K562 (cell line): ENCODE measurements at regions not wholly inside any gene's neighbourhood (a gene's known extent, or its start where the extent isn't known, plus 50 kb on each side); places are given as distances from the start of the nearest gene placed in this dataset.

ENCODE experiments used
- ATAC-seq: fragments of 200-7000 bp; cut with Tn5 transposase; 3 replicates; pipeline ENCODE4 v1.9.1; 2020; ENCODE audit warnings: moderate library complexity
- BruUV-seq: library from RNA; stranded (reverse); fragments of 400-500 nt; replicated peaks from 2 replicates; lab custom pipeline; 2021; lab: Mats Ljungman, UMichigan
- CTCF ChIA-PET: fragments of 300-600 bp; formaldehyde crosslinking; extraction: SDS; loops from one replicate; lab custom pipeline; 2021; ENCODE audit warnings: low intra/inter-chr PET ratio; lab: Yijun Ruan, JAX
- POLR2A ChIA-PET: fragments of 300-600, 350-650 bp; sonication (Branson Sonifier 250); formaldehyde crosslinking; extraction: SDS; loops from one replicate; lab custom pipeline; 2021; ENCODE audit warnings: antibody characterized with exemption, inconsistent platforms; lab: Yijun Ruan, JAX
- DNase-seq, 4 experiments: peaks; one replicate each; pipeline versions ENCODE4 v3.0.0 to v3.0.0-alpha.2; 2011 to 2018; ENCODE audit warnings: low spot score in 3 of 4, mixed read lengths in 3 of 4; ENCODE audit errors: extremely low read depth in 1 of 4
- FAIRE-seq: peaks from 2 replicates; lab custom pipeline; 2011; peaks lifted over from hg19 to GRCh38; lab: Jason Lieb, UNC
- H2AFZ ChIP-seq: 2 replicates; pipeline ENCODE4 v1.6.0; 2011; ENCODE audit warnings: low read depth, low read length, control low read depth, inconsistent platforms
- H3K27ac ChIP-seq: fragments of 200-600 bp; 3 replicates; pipeline ENCODE4 v1.8.0; 2011; ENCODE audit warnings: low read depth, mild to moderate bottlenecking, control low read depth, inconsistent platforms, low read length, moderate library complexity, mixed read lengths; ENCODE audit errors: extremely low read depth
- H3K27me3 ChIP-seq, 2 experiments: fragments of 300-600 bp in 1 of 2; 2 replicates in 1 of 2; 3 replicates in 1 of 2; pipeline versions ENCODE4 v1.6.0 to v1.8.0; 2011; ENCODE audit warnings: inconsistent platforms in 2 of 2, low read length in 2 of 2, mild to moderate bottlenecking in 1 of 2, mixed read lengths in 1 of 2, moderate library complexity in 1 of 2; ENCODE audit not compliant: control insufficient read depth in 2 of 2, insufficient read depth in 2 of 2
- H3K36me3 ChIP-seq: fragments of 300-600 bp; 3 replicates; pipeline ENCODE4 v1.8.0; 2011; ENCODE audit warnings: mild to moderate bottlenecking, low read length, inconsistent platforms; ENCODE audit not compliant: control insufficient read depth, insufficient read depth
- H3K4me1 ChIP-seq, 2 experiments: fragments of 200-600 bp in 1 of 2; replicated peaks in 1 of 2; 2 replicates in 1 of 2; 3 replicates in 1 of 2; pipeline versions ENCODE4 v1.5.1 to v1.8.0; 2011; ENCODE audit warnings: inconsistent platforms in 2 of 2, low read length in 2 of 2, mild to moderate bottlenecking in 1 of 2, mixed read lengths in 1 of 2, moderate library complexity in 1 of 2; ENCODE audit not compliant: control insufficient read depth in 2 of 2, insufficient read depth in 2 of 2
- H3K4me2 ChIP-seq: 2 replicates; pipeline ENCODE4 v1.6.1; 2011; ENCODE audit warnings: low read length, control low read depth, inconsistent platforms, mixed read lengths; ENCODE audit not compliant: insufficient read depth
- H3K4me3 ChIP-seq: fragments of 200-600 bp; sonication (generic), shearing (Covaris generic); 2 replicates; pipeline ENCODE4 v1.5.1; 2016; ENCODE audit warnings: control low read depth, inconsistent platforms
- H3K79me2 ChIP-seq: fragments of 200-600 bp; 3 replicates; pipeline ENCODE4 v1.8.0; 2011; ENCODE audit warnings: low read length, inconsistent platforms; ENCODE audit not compliant: control insufficient read depth, insufficient read depth
- H3K9ac ChIP-seq, 2 experiments: 2 replicates each; pipeline versions ENCODE4 v1.6.0 to v1.6.1; 2011; ENCODE audit warnings: low read depth in 2 of 2, low read length in 2 of 2, control low read depth in 1 of 2, inconsistent platforms in 1 of 2, mild to moderate bottlenecking in 1 of 2, mixed read lengths in 1 of 2; ENCODE audit not compliant: insufficient read depth in 1 of 2
- H3K9me1 ChIP-seq: one replicate; pipeline ENCODE4 v1.6.0; 2011; ENCODE audit warnings: inconsistent platforms, mild to moderate bottlenecking, low read length, moderate library complexity; ENCODE audit not compliant: control insufficient read depth, insufficient read depth
- H3K9me3 ChIP-seq: replicated peaks from 2 replicates; pipeline ENCODE4 v1.5.1; 2011; ENCODE audit warnings: low read depth, low read length, inconsistent platforms; ENCODE audit not compliant: control insufficient read depth, insufficient read depth
- H4K20me1 ChIP-seq: replicated peaks from 2 replicates; pipeline ENCODE4 v1.6.1; 2011; ENCODE audit warnings: low read length, inconsistent platforms, mixed read lengths; ENCODE audit not compliant: control insufficient read depth, insufficient read depth
- CBFA2T3 ChIP-seq: fragments of 450-650 bp; IDR thresholded peaks from 2 replicates; pipeline ENCODE4 v1.6.1; 2017
- CTBP1 ChIP-seq: fragments of 450-650 bp; IDR thresholded peaks from 2 replicates; pipeline ENCODE4 v1.6.1; 2016; ENCODE audit warnings: borderline replicate concordance
- GATAD2A ChIP-seq: fragments of 450-650 bp; IDR thresholded peaks from 2 replicates; pipeline ENCODE4 v1.6.1; 2017
- KAT2B ChIP-seq: IDR thresholded peaks from one replicate; pipeline ENCODE4 v1.6.1; 2012; ENCODE audit warnings: low read depth, mild to moderate bottlenecking, control low read depth, inconsistent platforms, low read length, moderate library complexity
- L3MBTL2 ChIP-seq: fragments of 450-650 bp; IDR thresholded peaks from 2 replicates; pipeline ENCODE4 v1.6.1; 2016; ENCODE audit warnings: mild to moderate bottlenecking, moderate library complexity
- LEF1 ChIP-seq: fragments of 450-650 bp; IDR thresholded peaks from 2 replicates; pipeline ENCODE4 v1.6.1; 2016; ENCODE audit warnings: mild to moderate bottlenecking
- MTA1 ChIP-seq: fragments of 450-650 bp; IDR thresholded peaks from 2 replicates; pipeline ENCODE4 v1.6.1; 2017; ENCODE audit warnings: borderline replicate concordance
- MTA2 ChIP-seq: fragments of 450-650 bp; IDR thresholded peaks from 2 replicates; pipeline ENCODE4 v1.6.1; 2016; ENCODE audit warnings: low read depth
- NFIC ChIP-seq: fragments of 450-650 bp; IDR thresholded peaks from 2 replicates; pipeline ENCODE4 v1.6.1; 2017; ENCODE audit warnings: mild to moderate bottlenecking, inconsistent platforms
- PHB ChIP-seq: fragments of 250-450 bp; sonication (Bioruptor Pico); IDR thresholded peaks from 2 replicates; pipeline ENCODE4 v1.5.0; 2021
- RAD51 ChIP-seq: fragments of 450-650 bp; IDR thresholded peaks from 2 replicates; pipeline ENCODE4 v1.7.1; 2016; ENCODE audit warnings: low read depth, mild to moderate bottlenecking, borderline replicate concordance
- SETDB1 ChIP-seq: IDR thresholded peaks from one replicate; pipeline ENCODE4 v1.6.1; 2012; ENCODE audit warnings: low read length, control low read depth, inconsistent platforms
- SIX5 ChIP-seq, 2 experiments: IDR thresholded peaks; 2 replicates each; pipeline ENCODE4 v1.6.1; 2011; ENCODE audit warnings: low read length in 2 of 2, borderline replicate concordance in 1 of 2, low read depth in 1 of 2, mild to moderate bottlenecking in 1 of 2, moderate library complexity in 1 of 2; ENCODE audit not compliant: insufficient read depth in 1 of 2
- SLC30A9 ChIP-seq: fragments of 250-450 bp; sonication (Bioruptor Pico); IDR thresholded peaks from 2 replicates; pipeline ENCODE4 v1.8.0; 2022; ENCODE audit warnings: mild to moderate bottlenecking, moderate library complexity
- SMARCA4 ChIP-seq: fragments of 450-650 bp; IDR thresholded peaks from 2 replicates; pipeline ENCODE4 v1.6.1; 2016
- TCF3 ChIP-seq: sonication (generic); formaldehyde crosslinking; IDR thresholded peaks from 2 replicates; pipeline ENCODE4 v1.4.0; 2020; ENCODE audit warnings: mild to moderate bottlenecking, missing genetic modification reagents
- TRIM24 ChIP-seq, 2 experiments: fragments of 450-650 bp; IDR thresholded peaks; 2 replicates each; pipeline ENCODE4 v1.6.1; 2016
- U2AF1 ChIP-seq: fragments of 200-400 bp; formaldehyde crosslinking; optimal IDR thresholded peaks from 2 replicates; pipeline ENCODE3; 2017; ENCODE audit warnings: mild to moderate bottlenecking, low read depth, low read length, moderate library complexity
- ZKSCAN8 ChIP-seq: fragments of 200-800 bp; sonication (Bioruptor generic); IDR thresholded peaks from 2 replicates; pipeline ENCODE4 v1.6.1; 2016; ENCODE audit warnings: missing genetic modification characterization, missing compliant biosample characterization
- ZNF445 ChIP-seq: fragments of 250-450 bp; sonication (Bioruptor Pico); IDR thresholded peaks from 2 replicates; pipeline ENCODE4 v1.4.0; 2020; ENCODE audit warnings: low read depth, mild to moderate bottlenecking, moderate library complexity
- ZNF583 ChIP-seq: fragments of 250-450 bp; sonication (Bioruptor Pico); IDR thresholded peaks from 2 replicates; pipeline ENCODE4 v1.4.0; 2020
- WGBS: fragments of 100-300 bp; shearing (Covaris generic); methylation state at CpG from one replicate; pipeline ENCODE4 v1.1.6; 2016; ENCODE audit warnings: low coverage, mixed read lengths; ENCODE audit not compliant: insufficient coverage; ENCODE audit errors: missing lambda C conversion rate; 5-methylcytosine and 5-hydroxymethylcytosine counted together
- in situ Hi-C: fragments of 300-500 bp; cut with MboI; formaldehyde crosslinking; loops from 4 replicates; pipeline ENCODE4 v1.15.0; 2018; ENCODE audit warnings: inconsistent platforms, mixed read lengths
- intact Hi-C: fragments of 100-400 bp; cut with micrococcal nuclease; formaldehyde crosslinking; loops from 2 replicates; pipeline ENCODE4 v1.14.2; 2022
- TF ChIP-seq, protein P1 (sequence below): fragments of 450-650 bp; formaldehyde crosslinking; IDR thresholded peaks from 2 replicates; pipeline ENCODE4 v1.4.0; 2020; ENCODE audit warnings: mild to moderate bottlenecking, moderate library complexity
- TF ChIP-seq, protein P2 (sequence below): sonication (generic); formaldehyde crosslinking; IDR thresholded peaks from 2 replicates; pipeline ENCODE4 v1.8.1; 2022; ENCODE audit warnings: missing genetic modification reagents
- TF ChIP-seq, protein P3 (sequence below): IDR thresholded peaks from 2 replicates; pipeline ENCODE4 v1.6.1; 2014; ENCODE audit warnings: antibody characterized with exemption

DNA sequence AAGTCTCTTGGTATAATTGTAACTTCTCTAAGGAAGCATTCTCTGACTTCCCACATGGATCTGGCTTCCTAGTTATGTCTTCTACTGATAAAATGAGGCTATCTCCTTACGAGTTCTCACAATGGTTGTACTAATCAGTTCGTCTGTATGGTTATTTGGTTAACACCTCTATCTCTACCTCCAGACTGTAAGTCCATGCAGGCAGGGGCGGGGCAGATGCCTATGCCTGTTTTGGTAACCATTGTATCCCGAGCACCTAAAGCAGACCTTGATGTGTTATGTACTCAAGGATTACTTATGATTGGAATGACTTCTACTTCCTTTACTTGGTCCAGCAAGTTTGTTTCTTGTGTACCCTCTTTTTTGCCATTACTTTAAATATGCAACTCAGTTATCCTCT, 125.0 kb upstream of the PITX1 start:
- DNase-seq: peak; percentile 42 to 80 (median 58)
- H3K4me1 ChIP-seq: peaks cover 24 to 27% of the 10 kb centered on the region in 2 experiments; a peak in 4 of 5 replicates
- no peak overlapping the region for H3K9ac ChIP-seq
- H2AFZ ChIP-seq: peak overlapping the region; percentile 51
- intact Hi-C loops (no loop called here), in situ Hi-C loops (no loop called here)
- no peaks in the 10 kb centered on the region for H3K36me3 ChIP-seq
- peaks cover 7% of the 10 kb centered on the region for H3K9me3 ChIP-seq
- H3K79me2 ChIP-seq: no peaks in the 10 kb centered on the region
- no peaks in the 10 kb centered on the region for H3K27me3 ChIP-seq
- CTCF ChIA-PET: no interaction called here
- FAIRE-seq: peak; percentile 90
- H4K20me1 ChIP-seq: no peaks in the 10 kb centered on the region
- no peak overlapping the region for H3K4me3 ChIP-seq
- H3K27ac ChIP-seq: no peak overlapping the region; the same call in 2 of the 3 replicates
- POLR2A ChIA-PET: interaction anchor here (0.9 to 1.6 kb wide), 3 partner anchors 8 to 135 kb away, joined by 3 to 9 read pairs (median 4); no protein-coding TSS in a partner anchor
- peak; percentile 67 for ATAC-seq
- WGBS: 4% methylated on average over 4 of the region's 4 CpGs
- no TSS peak for BruUV-seq
- no peaks in the 10 kb centered on the region for H3K9me1 ChIP-seq
- peak overlapping the region; percentile 43 for H3K4me2 ChIP-seq
- TF ChIP-seq, protein P1, sequence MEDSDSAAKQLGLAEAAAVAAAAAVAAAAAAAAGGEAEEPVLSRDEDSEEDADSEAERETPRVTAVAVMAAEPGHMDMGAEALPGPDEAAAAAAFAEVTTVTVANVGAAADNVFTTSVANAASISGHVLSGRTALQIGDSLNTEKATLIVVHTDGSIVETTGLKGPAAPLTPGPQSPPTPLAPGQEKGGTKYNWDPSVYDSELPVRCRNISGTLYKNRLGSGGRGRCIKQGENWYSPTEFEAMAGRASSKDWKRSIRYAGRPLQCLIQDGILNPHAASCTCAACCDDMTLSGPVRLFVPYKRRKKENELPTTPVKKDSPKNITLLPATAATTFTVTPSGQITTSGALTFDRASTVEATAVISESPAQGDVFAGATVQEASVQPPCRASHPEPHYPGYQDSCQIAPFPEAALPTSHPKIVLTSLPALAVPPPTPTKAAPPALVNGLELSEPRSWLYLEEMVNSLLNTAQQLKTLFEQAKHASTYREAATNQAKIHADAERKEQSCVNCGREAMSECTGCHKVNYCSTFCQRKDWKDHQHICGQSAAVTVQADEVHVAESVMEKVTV (CRISPR knock-in tag): no peak
- TF ChIP-seq SIX5 (IDR thresholded peaks at IDR 0.05; ENCODE audit: borderline replicate concordance in 1 of 2, insufficient read depth in 1 of 2, low read depth in 1 of 2, low read length in 2 of 2) (no peak), LEF1 (no peak), ZNF445 (CRISPR knock-in tag) (no peak), L3MBTL2 (0 out of 2 replicates have a peak, but pooled peaks have one; percentile 28), MTA2 (peak; percentile 39; the same call in 1 of the 2 replicates), SMARCA4 (peak; percentile 55), SETDB1 (no peak), TCF3 (CRISPR knock-in tag) (peak; percentile 79), ZKSCAN8 (CRISPR knock-in tag) (no peak), RAD51 (no peak), CBFA2T3 (peak; percentile 92), SLC30A9 (CRISPR knock-in tag) (no peak), U2AF1 (no peak), GATAD2A (0 out of 2 replicates have a peak, but pooled peaks have one; percentile 55), NFIC (peak; percentile 43; the same call in 1 of the 2 replicates), TRIM24 (IDR thresholded peaks at IDR 0.05) (peak; percentile 61 to 74; a peak in 2 of 4 replicates), CTBP1 (peak; percentile 34; the same call in 1 of the 2 replicates), MTA1 (no peak), PHB (CRISPR knock-in tag) (no peak), ZNF583 (no peak), KAT2B (no peak)
- TF ChIP-seq, protein P2, sequence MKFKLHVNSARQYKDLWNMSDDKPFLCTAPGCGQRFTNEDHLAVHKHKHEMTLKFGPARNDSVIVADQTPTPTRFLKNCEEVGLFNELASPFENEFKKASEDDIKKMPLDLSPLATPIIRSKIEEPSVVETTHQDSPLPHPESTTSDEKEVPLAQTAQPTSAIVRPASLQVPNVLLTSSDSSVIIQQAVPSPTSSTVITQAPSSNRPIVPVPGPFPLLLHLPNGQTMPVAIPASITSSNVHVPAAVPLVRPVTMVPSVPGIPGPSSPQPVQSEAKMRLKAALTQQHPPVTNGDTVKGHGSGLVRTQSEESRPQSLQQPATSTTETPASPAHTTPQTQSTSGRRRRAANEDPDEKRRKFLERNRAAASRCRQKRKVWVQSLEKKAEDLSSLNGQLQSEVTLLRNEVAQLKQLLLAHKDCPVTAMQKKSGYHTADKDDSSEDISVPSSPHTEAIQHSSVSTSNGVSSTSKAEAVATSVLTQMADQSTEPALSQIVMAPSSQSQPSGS: no peak
- TF ChIP-seq, protein P3, sequence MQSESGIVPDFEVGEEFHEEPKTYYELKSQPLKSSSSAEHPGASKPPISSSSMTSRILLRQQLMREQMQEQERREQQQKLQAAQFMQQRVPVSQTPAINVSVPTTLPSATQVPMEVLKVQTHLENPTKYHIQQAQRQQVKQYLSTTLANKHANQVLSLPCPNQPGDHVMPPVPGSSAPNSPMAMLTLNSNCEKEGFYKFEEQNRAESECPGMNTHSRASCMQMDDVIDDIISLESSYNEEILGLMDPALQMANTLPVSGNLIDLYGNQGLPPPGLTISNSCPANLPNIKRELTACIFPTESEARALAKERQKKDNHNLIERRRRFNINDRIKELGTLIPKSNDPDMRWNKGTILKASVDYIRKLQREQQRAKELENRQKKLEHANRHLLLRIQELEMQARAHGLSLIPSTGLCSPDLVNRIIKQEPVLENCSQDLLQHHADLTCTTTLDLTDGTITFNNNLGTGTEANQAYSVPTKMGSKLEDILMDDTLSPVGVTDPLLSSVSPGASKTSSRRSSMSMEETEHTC: no peak
